Activated T-cell treated with anti-CD3 and anti-CD28 coated beads, Interleukin-2, amount 50 U/mL, for 24 hours (primary cell): ENCODE measurements at regions not wholly inside any gene's neighbourhood (a gene's known extent, or its start where the extent isn't known, plus 50 kb on each side); places are given as distances from the start of the nearest gene placed in this dataset.
"Not testable (repeated sequence)": the region's sequence is repeated elsewhere in the genome, so short reads cannot be mapped to it uniquely, and the experiment has no call there.

Experiments
- DNase-seq: peaks from one replicate; pipeline ENCODE4 v3.0.0-alpha.2; 2020
- H3K27ac Mint-ChIP-seq: 2 replicates; pipeline ENCODE4 v1.8.0; 2020; ENCODE audit warnings: mild to moderate bottlenecking, mixed read lengths
- H3K27me3 Mint-ChIP-seq: 2 replicates; pipeline ENCODE4 v1.8.0; 2020; ENCODE audit warnings: mixed read lengths
- H3K36me3 Mint-ChIP-seq: 2 replicates; pipeline ENCODE4 v1.8.0; 2020; ENCODE audit warnings: low read depth, mixed read lengths
- H3K4me1 Mint-ChIP-seq: 2 replicates; pipeline ENCODE4 v1.8.0; 2020; ENCODE audit warnings: low read depth, mixed read lengths
- H3K4me3 Mint-ChIP-seq: 2 replicates; pipeline ENCODE4 v1.8.0; 2020; ENCODE audit warnings: mild to moderate bottlenecking, moderate library complexity, mixed read lengths
- H3K9me3 Mint-ChIP-seq: 2 replicates; pipeline ENCODE4 v1.8.0; 2020; ENCODE audit warnings: mixed read lengths

GRCh38 chr12:11446372-11446771 lies 51.0 kb upstream of the PRB2 start:
- H3K27ac Mint-ChIP-seq: no peak overlapping the region
- no peaks in the 10 kb centered on the region for H3K36me3 Mint-ChIP-seq
- no peaks in the 10 kb centered on the region for H3K27me3 Mint-ChIP-seq
- no peaks in the 10 kb centered on the region for H3K4me1 Mint-ChIP-seq
- DNase-seq: no peak
- H3K4me3 Mint-ChIP-seq: no peak overlapping the region
- H3K9me3 Mint-ChIP-seq: no peaks in the 10 kb centered on the region

DNA sequence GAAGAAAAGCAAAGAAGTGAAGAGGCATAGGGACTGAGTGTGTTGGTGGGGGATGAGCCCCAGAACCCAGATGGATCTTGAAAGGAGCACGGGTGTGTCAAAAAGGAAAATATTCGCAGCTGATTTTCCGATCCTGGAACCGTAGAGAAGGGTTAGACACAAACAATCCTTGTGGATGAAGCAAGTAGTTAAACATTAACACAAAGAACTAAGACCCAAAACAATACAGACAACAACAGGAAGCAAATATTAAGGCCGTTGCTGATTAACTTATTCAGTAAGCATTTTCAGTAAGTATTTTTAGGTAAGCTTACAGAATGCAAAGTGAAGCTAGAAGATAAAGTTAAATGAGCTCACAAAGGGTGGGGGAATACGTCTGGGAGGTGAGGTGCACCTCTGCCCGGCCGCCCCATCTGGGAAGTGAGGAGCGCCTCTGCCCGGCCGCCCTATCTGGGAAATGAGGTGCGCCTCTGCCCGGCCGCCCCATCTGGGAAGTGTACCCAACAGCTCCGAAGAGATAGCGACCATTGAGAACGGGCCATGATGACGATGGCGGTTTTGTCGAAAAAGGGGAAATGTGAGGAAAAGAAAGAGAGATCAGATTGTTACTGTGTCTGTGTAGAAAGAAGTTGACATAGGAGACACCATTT lies 62.8 kb upstream of the PRB2 start:
- no peak overlapping the region for H3K4me3 Mint-ChIP-seq
- H3K36me3 Mint-ChIP-seq: no peaks in the 10 kb centered on the region
- no peak overlapping the region for H3K27ac Mint-ChIP-seq
- no peaks in the 10 kb centered on the region for H3K9me3 Mint-ChIP-seq
- H3K27me3 Mint-ChIP-seq: no peaks in the 10 kb centered on the region
- H3K4me1 Mint-ChIP-seq: no peaks in the 10 kb centered on the region
- DNase-seq: no peak

- Mint-ChIP-seq H3K9me3 (no peaks in the 10 kb centered on the region), H3K4me1 (no peaks in the 10 kb centered on the region), H3K27ac (no peak overlapping the region), H3K36me3 (no peaks in the 10 kb centered on the region), H3K27me3 (no peaks in the 10 kb centered on the region), H3K4me3 (no peak overlapping the region)
- no peak for DNase-seq
Measured at GRCh38 chr12:11460343-11461023, 65.1 kb upstream of the PRB2 start.

DNA sequence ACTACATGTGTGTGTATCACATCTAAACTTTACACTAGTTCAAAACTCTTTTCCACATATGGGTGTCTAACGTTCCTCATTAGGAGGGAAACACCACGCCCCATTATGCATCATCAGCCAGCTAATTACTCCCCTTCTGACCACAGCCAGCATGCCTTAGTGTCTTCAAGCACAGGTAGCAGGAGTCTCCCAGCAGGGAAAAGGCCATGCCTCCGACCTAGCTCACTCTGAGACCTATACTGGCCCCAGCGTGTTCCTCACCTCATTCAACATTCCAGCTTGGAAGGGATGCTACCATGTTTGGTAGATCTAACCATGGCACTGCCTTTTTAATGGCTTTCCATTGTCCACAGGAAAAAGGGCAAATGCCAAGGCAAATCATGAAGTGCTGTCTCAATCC lies 66.1 kb upstream of the PRB2 start:
- Mint-ChIP-seq H3K27ac (no peak overlapping the region), H3K27me3 (no peaks in the 10 kb centered on the region), H3K9me3 (no peaks in the 10 kb centered on the region), H3K4me1 (no peaks in the 10 kb centered on the region), H3K36me3 (no peaks in the 10 kb centered on the region), H3K4me3 (no peak overlapping the region)
- no peak for DNase-seq

DNA sequence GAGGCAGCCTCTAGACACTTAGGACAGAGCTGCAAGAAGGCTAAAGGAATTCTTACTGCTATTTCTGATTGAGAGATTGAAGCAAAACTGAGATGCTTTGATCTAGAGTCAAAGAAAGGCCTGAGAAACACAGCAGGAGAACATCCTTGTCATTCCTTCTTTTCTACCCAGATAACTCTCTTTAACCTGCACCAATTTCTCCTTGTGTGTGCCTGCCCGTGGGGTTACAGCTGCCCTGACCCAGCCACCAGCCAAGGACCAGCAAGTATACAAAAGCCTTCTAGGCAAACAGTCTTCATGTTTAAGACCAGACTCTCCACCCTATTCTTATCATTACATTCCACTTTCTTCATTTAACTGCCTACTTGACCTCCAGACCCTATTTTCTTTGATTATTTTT lies 81.7 kb upstream of the PRB2 start:
- Mint-ChIP-seq H3K27me3 (no peaks in the 10 kb centered on the region), H3K4me3 (no peak overlapping the region), H3K27ac (no peak overlapping the region), H3K9me3 (no peaks in the 10 kb centered on the region), H3K4me1 (no peaks in the 10 kb centered on the region), H3K36me3 (no peaks in the 10 kb centered on the region)
- DNase-seq: no peak

DNA sequence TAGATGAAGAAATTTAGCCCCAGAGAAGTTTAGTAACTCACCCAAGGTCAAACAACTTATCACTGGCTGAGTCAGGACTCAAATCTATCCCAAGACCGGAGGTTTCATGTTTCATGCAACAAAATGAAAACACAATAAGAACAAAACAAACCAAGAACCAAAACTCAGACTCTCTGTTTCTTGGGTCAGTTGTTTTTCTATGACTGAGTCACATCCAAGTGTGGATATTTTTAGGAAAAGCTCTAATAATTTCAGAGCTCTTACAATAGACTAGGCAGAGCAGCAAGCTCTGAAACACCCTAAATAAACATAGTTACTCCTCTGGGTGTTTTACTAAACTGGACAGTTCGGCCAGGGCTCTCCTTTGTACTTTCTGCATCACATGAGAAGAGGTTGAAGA lies 87.6 kb upstream of the PRB2 start:
- no peaks in the 10 kb centered on the region for H3K36me3 Mint-ChIP-seq

DNA sequence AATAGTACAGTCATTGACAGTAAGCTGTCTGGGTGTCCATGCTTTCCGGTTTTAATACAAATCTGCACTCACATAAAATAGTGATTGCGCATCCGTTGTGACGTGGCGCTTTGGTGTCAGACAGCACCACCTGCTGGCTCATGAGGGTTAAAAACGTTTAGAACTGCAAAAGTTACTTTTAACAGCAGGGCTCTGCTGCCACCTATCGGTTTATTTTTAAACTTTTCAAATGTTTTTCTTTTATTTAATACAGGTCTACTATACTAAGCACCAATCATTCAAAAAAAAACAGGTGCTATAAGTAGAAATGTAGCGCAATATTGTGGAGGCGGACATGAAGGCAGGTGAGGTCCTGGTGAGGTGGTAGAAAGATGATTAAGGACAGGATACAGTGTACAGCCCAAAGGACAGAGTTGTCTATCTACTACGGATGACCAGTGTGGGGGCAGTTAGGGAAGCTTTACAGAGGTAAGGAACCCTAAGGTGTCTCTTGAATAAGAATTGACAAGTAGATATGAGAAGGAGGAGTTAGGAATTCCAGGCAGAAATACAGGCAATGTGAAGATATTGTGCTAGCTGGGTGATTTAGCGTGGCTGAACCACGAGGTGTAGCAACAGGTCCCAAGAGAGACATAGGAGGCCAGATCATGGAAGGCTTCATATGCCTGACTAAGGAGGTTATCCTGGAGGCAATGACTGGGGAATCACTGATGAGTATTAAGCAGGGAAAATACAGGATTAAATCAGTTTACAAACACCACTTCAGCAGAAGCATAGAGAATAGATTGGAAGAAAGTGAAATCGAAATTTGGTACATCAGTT lies 91.5 kb upstream of the PRB2 start:
- Mint-ChIP-seq H3K9me3 (no peaks in the 10 kb centered on the region), H3K4me1 (peaks cover 5% of the 10 kb centered on the region), H3K4me3 (no peak overlapping the region), H3K27me3 (no peaks in the 10 kb centered on the region), H3K27ac (no peak overlapping the region), H3K36me3 (no peaks in the 10 kb centered on the region)
- peak; percentile 75 for DNase-seq

More for the DNA sequence above, 87.6 kb upstream of the PRB2 start:
- DNase-seq: no peak
- H3K4me3 Mint-ChIP-seq: no peak overlapping the region
- no peaks in the 10 kb centered on the region for H3K27me3 Mint-ChIP-seq
- no peak overlapping the region for H3K27ac Mint-ChIP-seq
- H3K9me3 Mint-ChIP-seq: no peaks in the 10 kb centered on the region
- H3K4me1 Mint-ChIP-seq: peaks cover 5% of the 10 kb centered on the region

DNA sequence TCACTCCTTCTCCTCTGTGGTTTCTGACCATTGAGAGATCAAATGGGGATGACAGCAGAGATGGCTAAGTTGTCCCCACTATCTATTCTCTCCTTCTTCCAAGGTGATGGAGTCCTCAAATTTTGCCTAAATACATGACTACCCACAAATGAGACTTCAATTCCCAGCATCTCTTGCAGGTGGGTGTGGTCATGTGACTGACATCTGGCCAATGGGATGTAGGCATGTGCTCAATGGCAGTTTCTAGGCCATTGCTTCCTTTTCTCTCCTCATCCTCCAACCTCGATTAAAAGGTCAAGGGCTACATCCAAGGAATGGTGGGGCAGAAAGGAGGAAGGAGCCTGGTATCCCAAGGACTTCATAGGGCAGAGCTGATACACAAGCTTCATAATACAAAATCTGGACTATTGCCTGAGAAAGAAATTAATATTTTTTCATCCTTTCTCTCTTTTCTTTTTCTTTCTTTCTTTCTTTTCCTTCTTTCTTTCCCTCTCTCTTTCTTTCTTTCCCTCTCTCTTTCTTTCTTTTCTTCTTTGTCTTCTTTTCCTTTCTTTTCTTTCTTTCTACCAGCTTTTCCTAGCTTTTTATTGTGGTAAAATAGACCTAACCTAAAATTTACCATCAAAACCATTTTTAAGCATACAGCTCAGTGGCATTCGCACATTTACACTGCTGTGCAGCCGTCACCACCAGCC lies 100.9 kb upstream of the PRB2 start:
- no peak for DNase-seq
- Mint-ChIP-seq H3K4me3 (no peak overlapping the region), H3K9me3 (peaks cover 8% of the 10 kb centered on the region), H3K27me3 (peaks cover 30% of the 10 kb centered on the region), H3K27ac (no peak overlapping the region), H3K36me3 (no peaks in the 10 kb centered on the region), H3K4me1 (peaks cover 2% of the 10 kb centered on the region)

- H3K4me3 Mint-ChIP-seq: no peak overlapping the region
- H3K9me3 Mint-ChIP-seq: peaks cover 9% of the 10 kb centered on the region
- no peak overlapping the region for H3K27ac Mint-ChIP-seq
- no peaks in the 10 kb centered on the region for H3K36me3 Mint-ChIP-seq
- peaks cover 2% of the 10 kb centered on the region for H3K4me1 Mint-ChIP-seq
- H3K27me3 Mint-ChIP-seq: peaks cover 36% of the 10 kb centered on the region
- DNase-seq: no peak
Measured at GRCh38 chr12:11497438-11497837, 102.1 kb upstream of the PRB2 start.

- Mint-ChIP-seq H3K9me3 (peaks cover 9% of the 10 kb centered on the region), H3K27ac (no peak overlapping the region)
Measured at GRCh38 chr12:11497995-11498394, 102.6 kb upstream of the PRB2 start.

DNA sequence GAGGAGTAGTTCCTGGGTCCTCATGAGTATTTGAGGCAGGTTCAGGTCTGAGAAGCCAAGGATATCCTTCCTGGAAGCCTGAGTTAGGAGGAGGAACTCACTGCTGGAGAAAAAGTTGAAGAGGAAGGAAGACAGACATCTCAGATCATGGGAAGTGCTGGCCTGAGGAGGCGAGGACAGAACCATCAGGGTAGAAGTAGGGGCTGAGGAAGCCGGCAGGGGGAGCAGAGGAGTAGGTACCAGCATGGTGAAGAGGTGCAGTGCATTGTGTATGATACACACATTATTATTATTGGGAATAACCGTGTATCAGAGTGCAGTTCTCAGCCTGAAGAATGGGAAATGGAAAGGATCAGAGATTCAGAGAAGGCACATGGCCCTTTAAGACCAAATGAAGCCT lies 103.2 kb upstream of the PRB2 start:
- not testable (repeated sequence) for DNase-seq, H3K27ac Mint-ChIP-seq, H3K4me3 Mint-ChIP-seq, H3K4me1 Mint-ChIP-seq, H3K36me3 Mint-ChIP-seq, H3K9me3 Mint-ChIP-seq
- H3K27me3 Mint-ChIP-seq: peaks cover 36% of the 10 kb centered on the region

More at GRCh38 chr12:11497995-11498394, 102.6 kb upstream of the PRB2 start:
- Mint-ChIP-seq H3K27me3 (peaks cover 36% of the 10 kb centered on the region), H3K36me3 (no peaks in the 10 kb centered on the region), H3K4me3 (no peak overlapping the region), H3K4me1 (peaks cover 2% of the 10 kb centered on the region)
- DNase-seq: no peak

GRCh38 chr12:11499806-11500187 lies 104.4 kb upstream of the PRB2 start:
- H3K4me3 Mint-ChIP-seq: no peak overlapping the region
- H3K27me3 Mint-ChIP-seq: peaks cover 36% of the 10 kb centered on the region

GRCh38 chr12:11500188-11500860 lies 105.0 kb upstream of the PRB2 start:
- DNase-seq: peak; percentile 83
- H3K27ac Mint-ChIP-seq: no peak overlapping the region
- H3K4me3 Mint-ChIP-seq: no peak overlapping the region
- H3K27me3 Mint-ChIP-seq: peaks cover 36% of the 10 kb centered on the region
- H3K36me3 Mint-ChIP-seq: no peaks in the 10 kb centered on the region
- peaks cover 2% of the 10 kb centered on the region for H3K4me1 Mint-ChIP-seq
- H3K9me3 Mint-ChIP-seq: peaks cover 9% of the 10 kb centered on the region

More at GRCh38 chr12:11499806-11500187, 104.4 kb upstream of the PRB2 start:
- peaks cover 2% of the 10 kb centered on the region for H3K4me1 Mint-ChIP-seq
- DNase-seq: no peak
- H3K9me3 Mint-ChIP-seq: peaks cover 9% of the 10 kb centered on the region
- H3K27ac Mint-ChIP-seq: no peak overlapping the region
- H3K36me3 Mint-ChIP-seq: no peaks in the 10 kb centered on the region

GRCh38 chr12:11500861-11501230 lies 105.5 kb upstream of the PRB2 start:
- Mint-ChIP-seq H3K4me1 (peaks cover 2% of the 10 kb centered on the region), H3K4me3 (no peak overlapping the region), H3K27ac (no peak overlapping the region), H3K36me3 (no peaks in the 10 kb centered on the region), H3K27me3 (peaks cover 36% of the 10 kb centered on the region), H3K9me3 (peaks cover 9% of the 10 kb centered on the region)
- no peak for DNase-seq
